ENCODE measurements at regions not wholly inside any gene's neighbourhood (a gene's known extent, or its start where the extent isn't known, plus 50 kb on each side); places are given as distances from the start of the nearest gene placed in this dataset.

GRCh38 chr15:39326306-39326975, 254.4 kb upstream of the THBS1 start:
- no peak overlapping the region for H3K9ac ChIP-seq (ENCODE audit: insufficient read depth in 1 of 2, low read length in 2 of 2)
- no peak for TF ChIP-seq CTCF (IDR thresholded peaks at IDR 0.05; ENCODE audit: control extremely low read depth, extremely low read depth)
- H3K36me3 ChIP-seq (ENCODE audit: control insufficient read depth in 4 of 4, insufficient read depth in 4 of 4, low read length in 4 of 4) = no peaks in the 10 kb centered on the region
- DNase-seq = no peak
- no peak overlapping the region for H3K4me3 ChIP-seq
- H3K27me3 ChIP-seq (ENCODE audit: control insufficient read depth in 3 of 3, insufficient read depth in 3 of 3, low read length in 2 of 3) = no peaks in the 10 kb centered on the region
- H3K9me3 ChIP-seq (ENCODE audit: control insufficient read depth in 4 of 4, insufficient read depth in 3 of 4, low read length in 3 of 4) = no peaks in the 10 kb centered on the region
- H3K4me1 ChIP-seq (ENCODE audit: control insufficient read depth in 5 of 5, insufficient read depth in 5 of 5, low read length in 5 of 5) = no peaks in the 10 kb centered on the region
- no peak for ATAC-seq (ENCODE audit: insufficient read depth, low FRiP score)
- no peak overlapping the region for H3K27ac ChIP-seq (ENCODE audit: low read depth in 1 of 2, low read length in 1 of 2)
- WGBS, 2 donors = 53 to 59% methylated on average over 5 of the region's 5 CpGs

GRCh38 chr15:39327005-39327730, 253.7 kb upstream of the THBS1 start:
- Histone ChIP-seq H3K9me3 (ENCODE audit: control insufficient read depth in 4 of 4, insufficient read depth in 3 of 4, low read length in 3 of 4) (no peaks in the 10 kb centered on the region), H3K4me1 (ENCODE audit: control insufficient read depth in 5 of 5, insufficient read depth in 5 of 5, low read length in 5 of 5) (no peaks in the 10 kb centered on the region), H3K4me3 (no peak overlapping the region), H3K27ac (ENCODE audit: low read depth in 1 of 2, low read length in 1 of 2) (no peak overlapping the region), H3K9ac (ENCODE audit: insufficient read depth in 1 of 2, low read length in 2 of 2) (no peak overlapping the region), H3K27me3 (ENCODE audit: control insufficient read depth in 3 of 3, insufficient read depth in 3 of 3, low read length in 2 of 3) (no peaks in the 10 kb centered on the region), H3K36me3 (ENCODE audit: control insufficient read depth in 4 of 4, insufficient read depth in 4 of 4, low read length in 4 of 4) (no peaks in the 10 kb centered on the region)
- DNase-seq = no peak
- TF ChIP-seq CTCF (IDR thresholded peaks at IDR 0.05; ENCODE audit: control extremely low read depth, extremely low read depth) = no peak
- WGBS, 2 donors = 39 to 59% methylated on average over 6 of the region's 6 CpGs
- ATAC-seq (ENCODE audit: insufficient read depth, low FRiP score) = peak; percentile 66

GRCh38 chr15:39330061-39330460, 250.8 kb upstream of the THBS1 start:
- no peak for DNase-seq
- no peak for ATAC-seq (ENCODE audit: insufficient read depth, low FRiP score)
- Histone ChIP-seq H3K9ac (ENCODE audit: insufficient read depth in 1 of 2, low read length in 2 of 2) (no peak overlapping the region), H3K36me3 (ENCODE audit: control insufficient read depth in 4 of 4, insufficient read depth in 4 of 4, low read length in 4 of 4) (no peaks in the 10 kb centered on the region), H3K4me3 (no peak overlapping the region), H3K27ac (ENCODE audit: low read depth in 1 of 2, low read length in 1 of 2) (no peak overlapping the region), H3K4me1 (ENCODE audit: control insufficient read depth in 5 of 5, insufficient read depth in 5 of 5, low read length in 5 of 5) (peaks cover 0 to 2% (median 0%) of the 10 kb centered on the region in 5 donors), H3K9me3 (ENCODE audit: control insufficient read depth in 4 of 4, insufficient read depth in 3 of 4, low read length in 3 of 4) (no peaks in the 10 kb centered on the region), H3K27me3 (ENCODE audit: control insufficient read depth in 3 of 3, insufficient read depth in 3 of 3, low read length in 2 of 3) (no peaks in the 10 kb centered on the region)
- WGBS, 2 donors = 71 to 82% methylated on average over 6 of the region's 6 CpGs
- TF ChIP-seq CTCF (IDR thresholded peaks at IDR 0.05; ENCODE audit: control extremely low read depth, extremely low read depth) = no peak
